MM.1S (cell line): ENCODE measurements at regions not wholly inside any gene's neighbourhood (a gene's known extent, or its start where the extent isn't known, plus 50 kb on each side); places are given as distances from the start of the nearest gene placed in this dataset.

Source experiments
- EZH2phosphoT487 ChIP-seq: fragments of 300-600 bp; sonication (generic); IDR thresholded peaks from 2 replicates; pipeline ENCODE4 v1.6.1; 2018; ENCODE audit warnings: antibody characterized with exemption, low read length
- TF ChIP-seq, protein P1 (sequence below): fragments of 300-600 bp; sonication (generic); IDR thresholded peaks from 2 replicates; pipeline ENCODE4 v1.5.1; 2016; ENCODE audit warnings: antibody characterized with exemption, low read length, mixed read lengths

DNA sequence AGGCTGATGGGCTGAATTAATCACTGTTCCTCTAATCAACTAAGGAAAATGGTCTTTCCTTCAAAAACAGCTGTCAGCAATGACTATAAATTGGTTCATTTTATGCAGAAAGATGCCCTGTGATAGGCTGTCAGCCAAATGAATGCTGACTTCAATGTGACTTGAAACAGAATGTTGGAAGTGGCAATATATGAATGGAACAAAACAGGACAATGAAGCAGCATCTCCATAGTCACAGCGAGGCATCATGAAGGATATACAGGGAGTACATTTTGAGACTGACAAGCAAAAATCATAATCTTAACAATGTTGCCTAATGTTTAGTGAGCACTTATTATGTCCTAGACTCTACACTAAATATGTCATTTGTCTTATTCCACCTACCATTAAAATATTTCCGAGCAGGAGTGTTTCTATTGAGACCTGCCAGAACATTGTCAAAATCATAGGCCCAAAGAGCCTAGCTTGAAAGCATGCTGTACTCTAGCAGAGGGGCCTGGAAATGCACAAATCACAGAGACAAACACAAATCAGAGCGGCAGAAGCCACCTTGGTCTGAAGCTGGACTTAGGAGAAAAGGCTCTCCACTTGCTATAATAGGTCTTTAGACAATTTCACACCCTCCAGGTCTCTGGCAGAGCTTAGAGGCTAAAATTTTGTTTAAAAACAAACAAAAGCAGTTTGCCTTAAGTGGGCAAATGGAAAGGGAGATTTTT lies 63.3 kb downstream of the FAM50B start:
- TF ChIP-seq EZH2phosphoT487: no peak
- TF ChIP-seq, protein P1, sequence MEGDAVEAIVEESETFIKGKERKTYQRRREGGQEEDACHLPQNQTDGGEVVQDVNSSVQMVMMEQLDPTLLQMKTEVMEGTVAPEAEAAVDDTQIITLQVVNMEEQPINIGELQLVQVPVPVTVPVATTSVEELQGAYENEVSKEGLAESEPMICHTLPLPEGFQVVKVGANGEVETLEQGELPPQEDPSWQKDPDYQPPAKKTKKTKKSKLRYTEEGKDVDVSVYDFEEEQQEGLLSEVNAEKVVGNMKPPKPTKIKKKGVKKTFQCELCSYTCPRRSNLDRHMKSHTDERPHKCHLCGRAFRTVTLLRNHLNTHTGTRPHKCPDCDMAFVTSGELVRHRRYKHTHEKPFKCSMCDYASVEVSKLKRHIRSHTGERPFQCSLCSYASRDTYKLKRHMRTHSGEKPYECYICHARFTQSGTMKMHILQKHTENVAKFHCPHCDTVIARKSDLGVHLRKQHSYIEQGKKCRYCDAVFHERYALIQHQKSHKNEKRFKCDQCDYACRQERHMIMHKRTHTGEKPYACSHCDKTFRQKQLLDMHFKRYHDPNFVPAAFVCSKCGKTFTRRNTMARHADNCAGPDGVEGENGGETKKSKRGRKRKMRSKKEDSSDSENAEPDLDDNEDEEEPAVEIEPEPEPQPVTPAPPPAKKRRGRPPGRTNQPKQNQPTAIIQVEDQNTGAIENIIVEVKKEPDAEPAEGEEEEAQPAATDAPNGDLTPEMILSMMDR: no peak
